A549 (cell line): ENCODE measurements at regions not wholly inside any gene's neighbourhood (a gene's known extent, or its start where the extent isn't known, plus 50 kb on each side); places are given as distances from the start of the nearest gene placed in this dataset.

ENCODE experiments used
- ATAC-seq, 2 experiments: fragments of 200-7000 bp in 1 of 2; fragments of >200 bp in 1 of 2; cut with Nextera tagmentation in 1 of 2; cut with Tn5 transposase in 1 of 2; 3 replicates each; pipeline versions ENCODE4 v1.8.0 to v1.9.1; 2018 to 2020; ENCODE audit warnings: mild to moderate bottlenecking in 1 of 2, moderate library complexity in 1 of 2
- CTCF ChIA-PET: fragments of 300-600 bp; sonication (Branson Sonifier 250); formaldehyde crosslinking; extraction: SDS; loops from one replicate; lab custom pipeline; 2021; ENCODE audit warnings: antibody characterized with exemption, inconsistent platforms; lab: Yijun Ruan, JAX
- POLR2A ChIA-PET: fragments of 350-600 bp; formaldehyde crosslinking; extraction: SDS; loops from one replicate; lab custom pipeline; 2021; ENCODE audit warnings: antibody characterized with exemption, inconsistent platforms; lab: Yijun Ruan, JAX
- DNase-seq, 2 experiments: peaks; one replicate each; pipeline versions ENCODE4 v3.0.0 to v3.0.0-alpha.2; 2011 to 2016; ENCODE audit warnings: low read depth in 1 of 2, low spot score in 1 of 2
- FAIRE-seq: peaks from 2 replicates; lab custom pipeline; 2011; peaks lifted over from hg19 to GRCh38; lab: Jason Lieb, UNC
- H3K27ac ChIP-seq, 2 experiments: fragments of >200 bp; sonication (Bioruptor Twin); formaldehyde crosslinking; 3 replicates each; pipeline ENCODE4 v1.5.1; 2016 to 2017
- H3K4me1 ChIP-seq: fragments of >200 bp; sonication (Bioruptor Twin); formaldehyde crosslinking; 3 replicates; pipeline ENCODE4 v1.6.1; 2016
- H3K4me2 ChIP-seq: fragments of >200 bp; sonication (Bioruptor Twin); formaldehyde crosslinking; 3 replicates; pipeline ENCODE4 v1.6.1; 2016
- H3K4me3 ChIP-seq: fragments of >200 bp; sonication (Bioruptor Twin); formaldehyde crosslinking; 3 replicates; pipeline ENCODE4 v1.5.1; 2016
- H3K9me3 ChIP-seq: fragments of >200 bp; sonication (Bioruptor Twin); formaldehyde crosslinking; 3 replicates; pipeline ENCODE4 v1.6.1; 2016
- BHLHE40 ChIP-seq: IDR thresholded peaks from 2 replicates; pipeline ENCODE4 v1.6.1; 2012; ENCODE audit warnings: low read depth, low read length, inconsistent platforms
- CBX2 ChIP-seq: fragments of 200-600 bp; sonication (generic); IDR thresholded peaks from 2 replicates; pipeline ENCODE4 v1.6.1; 2016; ENCODE audit warnings: low read depth, mild to moderate bottlenecking, borderline replicate concordance
- EP300 ChIP-seq, 2 experiments: fragments of >200 bp; sonication (Bioruptor Twin); formaldehyde crosslinking; IDR thresholded peaks; 2 replicates in 1 of 2; 3 replicates in 1 of 2; pipeline ENCODE4 v1.6.1; 2016 to 2017
- ESRRA ChIP-seq: fragments of 150-350 bp; IDR thresholded peaks from 2 replicates; pipeline ENCODE4 v1.6.1; 2014; ENCODE audit warnings: mild to moderate bottlenecking, low read length, borderline replicate concordance
- FOSL2 ChIP-seq, 2 experiments: fragments of 450-650 bp in 1 of 2; fragments of >200 bp in 1 of 2; sonication (Bioruptor Twin) in 1 of 2; formaldehyde crosslinking; IDR thresholded peaks; 2 replicates each; pipeline versions ENCODE4 v1.5.0 to v1.6.1; 2016 to 2020; ENCODE audit warnings: mild to moderate bottlenecking in 1 of 2, moderate library complexity in 1 of 2
- FOXS1 ChIP-seq: fragments of 250-450 bp; sonication (Bioruptor Pico); IDR thresholded peaks from 2 replicates; pipeline ENCODE4 v1.5.0; 2020; ENCODE audit warnings: mild to moderate bottlenecking, moderate library complexity
- HOXB5 ChIP-seq: fragments of 250-450 bp; sonication (Bioruptor Pico); IDR thresholded peaks from 2 replicates; pipeline ENCODE4 v1.5.0; 2020; ENCODE audit warnings: mild to moderate bottlenecking, moderate library complexity
- KDM1A ChIP-seq: fragments of 200-600 bp; sonication (generic); IDR thresholded peaks from 2 replicates; pipeline ENCODE4 v1.6.1; 2016; ENCODE audit warnings: low read depth, mild to moderate bottlenecking
- KDM5A ChIP-seq: fragments of 200-600 bp; sonication (generic); IDR thresholded peaks from 2 replicates; pipeline ENCODE4 v1.6.1; 2016; ENCODE audit warnings: antibody characterized with exemption, mild to moderate bottlenecking
- MAFK ChIP-seq: fragments of 450-650 bp; IDR thresholded peaks from 2 replicates; pipeline ENCODE4 v1.6.1; 2014; ENCODE audit not compliant: partially characterized antibody
- MAZ ChIP-seq: fragments of 150-350 bp; IDR thresholded peaks from 2 replicates; pipeline ENCODE4 v1.6.1; 2014; ENCODE audit warnings: antibody characterized with exemption, low read depth, low read length, borderline replicate concordance
- MYC ChIP-seq: IDR thresholded peaks from 2 replicates; pipeline ENCODE4 v1.6.1; 2012; ENCODE audit warnings: mild to moderate bottlenecking, inconsistent platforms, low read length, improper control_type of control experiment, borderline replicate concordance
- NPAS2 ChIP-seq: fragments of 250-450 bp; sonication (Bioruptor Pico); IDR thresholded peaks from 2 replicates; pipeline ENCODE4 v1.8.0; 2022; ENCODE audit warnings: mild to moderate bottlenecking, moderate library complexity, borderline replicate concordance
- NR3C1 ChIP-seq: fragments of >200 bp; sonication (Bioruptor Twin); formaldehyde crosslinking; IDR thresholded peaks from 3 replicates; pipeline ENCODE4 v1.6.1; 2017
- PHF8 ChIP-seq: fragments of 200-600 bp; sonication (generic); IDR thresholded peaks from 2 replicates; pipeline ENCODE4 v1.6.1; 2016; ENCODE audit warnings: low read depth, mild to moderate bottlenecking, antibody characterized with exemption, moderate library complexity, borderline replicate concordance
- POLR2A ChIP-seq: IDR thresholded peaks from 2 replicates; pipeline ENCODE4 v1.6.1; 2012; ENCODE audit warnings: mild to moderate bottlenecking, low read length
- POLR2AphosphoS2 ChIP-seq: conservative IDR thresholded peaks from 2 replicates; pipeline ENCODE4 v1.6.1; 2012; ENCODE audit warnings: low read length, improper control_type of control experiment, inconsistent platforms
- RARB ChIP-seq: fragments of 250-450 bp; sonication (Bioruptor Pico); IDR thresholded peaks from 2 replicates; pipeline ENCODE4 v1.8.0; 2021; ENCODE audit warnings: mild to moderate bottlenecking, moderate library complexity
- RFX5 ChIP-seq: fragments of 450-650 bp; IDR thresholded peaks from 2 replicates; pipeline ENCODE4 v1.7.1; 2014; ENCODE audit warnings: antibody characterized with exemption, mild to moderate bottlenecking, moderate library complexity
- RNF2 ChIP-seq: fragments of 200-600 bp; sonication (generic); IDR thresholded peaks from 2 replicates; pipeline ENCODE4 v1.6.1; 2016; ENCODE audit warnings: low read depth, mild to moderate bottlenecking, antibody characterized with exemption, moderate library complexity, borderline replicate concordance
- SMC3 ChIP-seq: fragments of >200 bp; sonication (Bioruptor Twin); formaldehyde crosslinking; IDR thresholded peaks from 3 replicates; pipeline ENCODE4 v1.6.1; 2018; ENCODE audit warnings: inconsistent platforms
- SREBF2 ChIP-seq: fragments of 450-650 bp; IDR thresholded peaks from 2 replicates; pipeline ENCODE4 v1.6.1; 2014; ENCODE audit warnings: mild to moderate bottlenecking, moderate library complexity
- TP53 ChIP-seq: fragments of 250-450 bp; sonication (Bioruptor Pico); IDR thresholded peaks from 2 replicates; pipeline ENCODE4 v1.5.0; 2021; ENCODE audit warnings: mild to moderate bottlenecking, moderate library complexity
- ZSCAN20 ChIP-seq: fragments of 250-450 bp; sonication (Bioruptor Pico); IDR thresholded peaks from 2 replicates; pipeline ENCODE4 v1.8.0; 2022; ENCODE audit warnings: mild to moderate bottlenecking, moderate library complexity
- WGBS: methylation state at CpG from one replicate; pipeline ENCODE4 v1.1.6; 2017; ENCODE audit errors: missing lambda C conversion rate; 5-methylcytosine and 5-hydroxymethylcytosine counted together
- TF ChIP-seq, protein P1 (sequence below): fragments of 250-450 bp; sonication (Bioruptor Pico); IDR thresholded peaks from 2 replicates; pipeline ENCODE4 v1.5.0; 2020; ENCODE audit warnings: low read depth, mild to moderate bottlenecking, moderate library complexity
- TF ChIP-seq, protein P2 (sequence below): fragments of >200 bp; sonication (Bioruptor Twin); formaldehyde crosslinking; IDR thresholded peaks from 3 replicates; pipeline ENCODE4 v1.6.1; 2016

DNA sequence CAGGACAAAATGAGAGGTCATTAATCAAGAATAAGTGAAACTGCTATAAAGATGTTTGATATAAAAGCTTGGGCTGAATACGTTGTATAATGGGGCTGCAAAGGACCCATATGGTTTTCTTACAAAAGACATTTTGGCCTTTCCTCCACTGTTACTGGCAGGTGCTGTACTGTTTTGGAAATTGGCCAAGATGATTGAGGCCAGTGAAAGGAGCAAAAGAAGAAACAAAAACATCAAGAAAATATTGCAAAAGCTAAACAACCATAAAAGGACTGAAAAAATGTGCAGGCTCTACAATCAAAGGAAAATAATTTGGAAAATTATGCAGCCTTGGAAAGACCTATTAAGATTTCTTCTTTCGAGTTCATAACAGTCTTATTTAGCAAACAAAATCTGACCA, 222.2 kb upstream of the PPP1R2C start:
- Histone ChIP-seq H3K4me1 (no peaks in the 10 kb centered on the region), H3K4me2 (no peak overlapping the region), H3K4me3 (no peak overlapping the region), H3K27ac (no peak overlapping the region), H3K9me3 (no peaks in the 10 kb centered on the region)
- WGBS: 17% methylated on average over 2 of the region's 2 CpGs
- ATAC-seq (no peak), FAIRE-seq (no peak), DNase-seq (no peak)
- CTCF ChIA-PET: no interaction called here
- POLR2A ChIA-PET: no interaction called here
- no peak for TF ChIP-seq BHLHE40
- TF ChIP-seq ZSCAN20 (CRISPR knock-in tag): no peak
- TF ChIP-seq KDM1A: no peak
- TF ChIP-seq, protein P1, sequence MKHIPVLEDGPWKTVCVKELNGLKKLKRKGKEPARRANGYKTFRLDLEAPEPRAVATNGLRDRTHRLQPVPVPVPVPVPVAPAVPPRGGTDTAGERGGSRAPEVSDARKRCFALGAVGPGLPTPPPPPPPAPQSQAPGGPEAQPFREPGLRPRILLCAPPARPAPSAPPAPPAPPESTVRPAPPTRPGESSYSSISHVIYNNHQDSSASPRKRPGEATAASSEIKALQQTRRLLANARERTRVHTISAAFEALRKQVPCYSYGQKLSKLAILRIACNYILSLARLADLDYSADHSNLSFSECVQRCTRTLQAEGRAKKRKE (CRISPR knock-in tag): no peak
- no peak for TF ChIP-seq MAZ

DNA sequence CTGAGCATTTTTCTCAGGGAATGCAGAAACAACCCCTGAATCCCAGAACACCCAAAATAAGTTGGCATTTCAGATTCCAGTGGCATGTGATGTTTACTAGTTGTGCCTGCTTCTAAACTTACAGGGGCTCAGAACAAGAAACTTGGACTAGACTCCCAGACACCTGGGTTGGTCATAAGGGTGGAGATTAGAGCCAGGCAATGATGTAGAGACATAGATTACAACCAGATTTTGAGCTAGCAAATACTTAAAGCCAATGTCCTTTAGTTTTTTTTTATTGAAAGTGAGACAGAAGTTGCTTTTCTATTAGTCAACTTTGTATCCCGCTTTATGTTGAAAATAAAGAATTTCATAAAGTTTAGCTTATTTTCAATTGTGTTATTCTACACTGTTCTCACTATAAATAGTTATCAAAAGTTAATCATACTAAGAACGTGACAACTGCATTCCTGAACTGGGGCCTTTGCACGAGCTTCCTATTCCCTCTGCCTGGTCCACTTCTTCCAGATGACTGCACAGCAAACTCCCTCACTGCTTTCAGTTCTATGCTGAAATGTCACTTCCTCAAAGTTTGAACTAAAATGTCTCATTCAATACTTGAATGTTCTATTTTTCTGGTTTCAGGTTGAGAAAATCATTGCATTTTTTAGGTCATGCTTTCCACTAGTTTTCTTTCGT, 224.7 kb upstream of the PPP1R2C start:
- Histone ChIP-seq H3K27ac (no peak overlapping the region), H3K4me3 (no peak overlapping the region), H3K9me3 (no peaks in the 10 kb centered on the region), H3K4me1 (no peaks in the 10 kb centered on the region), H3K4me2 (no peak overlapping the region)
- POLR2A ChIA-PET: no interaction called here
- DNase-seq (no peak), FAIRE-seq (peak; percentile 72), ATAC-seq (no peak)
- WGBS: 49% methylated on average over 4 of the region's 4 CpGs
- CTCF ChIA-PET: no interaction called here
- no peak for TF ChIP-seq PHF8
- no peak for TF ChIP-seq FOXS1 (CRISPR knock-in tag)
- TF ChIP-seq CBX2: no peak
- no peak for TF ChIP-seq NR3C1
- TF ChIP-seq POLR2AphosphoS2: no peak
- TF ChIP-seq SMC3: no peak
- no peak for TF ChIP-seq TP53
- no peak for TF ChIP-seq KDM1A
- TF ChIP-seq SREBF2: no peak
- no peak for TF ChIP-seq FOSL2 (IDR thresholded peaks at IDR 0.05)
- no peak for TF ChIP-seq FOSL2 (CRISPR knock-in tag; IDR thresholded peaks at IDR 0.05)
- TF ChIP-seq MAFK: no peak
- no peak for TF ChIP-seq RARB (CRISPR knock-in tag)
- TF ChIP-seq MYC: no peak

DNA sequence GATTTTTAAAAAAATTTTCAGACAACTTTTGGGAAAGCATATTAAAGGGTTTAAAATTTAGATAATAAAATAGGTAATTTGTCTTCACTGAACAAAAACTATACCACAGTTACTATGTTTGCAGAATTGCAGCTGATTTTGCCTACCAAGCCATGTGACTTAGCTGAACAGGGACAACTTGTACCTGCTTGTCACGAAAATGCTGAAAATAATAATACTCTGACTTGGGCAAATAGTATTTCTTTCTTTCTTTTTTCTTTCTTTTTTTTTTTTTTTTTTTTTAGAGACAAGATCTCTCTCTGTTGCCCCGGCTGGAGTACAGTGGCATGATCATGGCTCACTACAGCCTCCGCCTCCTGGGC, 225.2 kb upstream of the PPP1R2C start:
- WGBS: 40% methylated on average over 3 of the region's 3 CpGs
- Histone ChIP-seq H3K4me1 (no peaks in the 10 kb centered on the region), H3K27ac (no peak overlapping the region), H3K4me3 (no peak overlapping the region), H3K9me3 (no peaks in the 10 kb centered on the region), H3K4me2 (no peak overlapping the region)
- CTCF ChIA-PET: no interaction called here
- no peak for ATAC-seq
- DNase-seq: no peak
- POLR2A ChIA-PET: no interaction called here
- TF ChIP-seq HOXB5 (CRISPR knock-in tag) (no peak), EP300 (IDR thresholded peaks at IDR 0.05) (no peak), RNF2 (no peak), RARB (CRISPR knock-in tag) (no peak), MAZ (no peak), KDM5A (no peak), POLR2A (no peak), RFX5 (no peak), FOXS1 (CRISPR knock-in tag) (no peak), ESRRA (no peak), NPAS2 (CRISPR knock-in tag) (no peak), TP53 (no peak)
- TF ChIP-seq, protein P2, sequence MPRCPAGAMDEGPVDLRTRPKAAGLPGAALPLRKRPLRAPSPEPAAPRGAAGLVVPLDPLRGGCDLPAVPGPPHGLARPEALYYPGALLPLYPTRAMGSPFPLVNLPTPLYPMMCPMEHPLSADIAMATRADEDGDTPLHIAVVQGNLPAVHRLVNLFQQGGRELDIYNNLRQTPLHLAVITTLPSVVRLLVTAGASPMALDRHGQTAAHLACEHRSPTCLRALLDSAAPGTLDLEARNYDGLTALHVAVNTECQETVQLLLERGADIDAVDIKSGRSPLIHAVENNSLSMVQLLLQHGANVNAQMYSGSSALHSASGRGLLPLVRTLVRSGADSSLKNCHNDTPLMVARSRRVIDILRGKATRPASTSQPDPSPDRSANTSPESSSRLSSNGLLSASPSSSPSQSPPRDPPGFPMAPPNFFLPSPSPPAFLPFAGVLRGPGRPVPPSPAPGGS: no peak
- no peak for FAIRE-seq
